SK-N-MC (cell line): ENCODE measurements at regions not wholly inside any gene's neighbourhood (a gene's known extent, or its start where the extent isn't known, plus 50 kb on each side); places are given as distances from the start of the nearest gene placed in this dataset.

Source experiments
- EZH2 ChIP-seq: fragments of 200-600 bp; sonication (generic); IDR thresholded peaks from one replicate; pipeline ENCODE4 v1.6.1; 2017; ENCODE audit warnings: antibody characterized with exemption
- FOXP2 ChIP-seq: optimal IDR thresholded peaks from 2 replicates; pipeline ENCODE3; 2011; ENCODE audit warnings: mild to moderate bottlenecking, moderate library complexity; ENCODE audit not compliant: insufficient read depth; ENCODE audit errors: extremely low read length, control extremely low read depth
- POLR2AphosphoS5 ChIP-seq: IDR thresholded peaks from 2 replicates; pipeline ENCODE4 v1.6.1; 2012; ENCODE audit warnings: mild to moderate bottlenecking, low read depth, low read length, borderline replicate concordance

- TF ChIP-seq FOXP2: no peak
- TF ChIP-seq POLR2AphosphoS5: no peak
- no peak for TF ChIP-seq EZH2
These were observed 364.8 kb downstream of the BMP4 start for GRCh38 chr14:53591816-53592215.
